EH (cell line): ENCODE measurements at regions not wholly inside any gene's neighbourhood (a gene's known extent, or its start where the extent isn't known, plus 50 kb on each side); places are given as distances from the start of the nearest gene placed in this dataset.
A peak's percentile ranks its signal among the peaks of the same experiment; 100 is the strongest.
"Not testable (repeated sequence)": the region's sequence is repeated elsewhere in the genome, so short reads cannot be mapped to it uniquely, and the experiment has no call there.

Source experiments
- DNase-seq: peaks from one replicate; pipeline ENCODE4 v3.0.0-alpha.2; 2015; ENCODE audit warnings: low read depth

- DNase-seq: no peak
Observed at GRCh38 chr13:111064661-111065060, 50.4 kb upstream of the ARHGEF7 start.

- DNase-seq: no peak
Observed at GRCh38 chr13:111062966-111063365, 52.1 kb upstream of the ARHGEF7 start.

- no peak for DNase-seq
Observed at GRCh38 chr13:111062305-111062704, 52.8 kb upstream of the ARHGEF7 start.

- no peak for DNase-seq
Observed at GRCh38 chr13:111061358-111062045, 53.6 kb upstream of the ARHGEF7 start.

- no peak for DNase-seq
Observed at GRCh38 chr13:111060237-111060919, 54.7 kb upstream of the ARHGEF7 start.

DNA sequence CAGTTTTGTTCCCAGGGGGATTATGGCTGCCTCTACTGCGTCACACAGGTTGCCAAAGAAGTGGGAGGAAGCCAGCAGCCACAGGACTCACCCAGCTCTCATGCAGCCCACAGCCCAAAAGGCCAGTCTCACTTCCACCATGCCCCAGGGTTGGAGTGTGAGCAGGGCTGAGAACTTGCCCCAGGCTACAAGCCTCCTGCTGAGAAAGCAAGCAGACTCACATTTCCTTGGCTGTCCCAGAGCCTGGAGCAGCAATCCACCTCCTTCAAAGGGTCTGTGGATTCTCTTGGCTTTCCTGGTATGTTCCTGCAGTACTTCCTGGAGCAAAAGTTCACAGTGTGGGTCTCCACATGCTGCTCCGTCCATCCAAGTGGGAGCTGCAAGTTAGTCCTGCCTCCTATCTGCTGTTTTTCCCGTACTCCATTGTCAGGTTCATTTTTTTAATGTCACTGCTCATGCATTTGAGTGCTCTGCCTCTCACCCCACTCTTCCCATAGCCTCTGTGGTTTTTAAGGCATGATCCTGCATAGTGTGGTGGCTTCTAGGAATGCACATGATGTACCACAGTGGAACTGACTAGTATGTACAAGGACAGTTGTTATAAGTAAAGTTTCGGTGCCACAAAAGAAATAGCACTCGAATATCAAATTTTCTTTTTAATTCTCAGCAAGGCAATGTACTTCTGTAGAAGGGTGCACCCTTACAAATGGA, 56.2 kb upstream of the ARHGEF7 start:
- peak; percentile 77 for DNase-seq

- not testable (repeated sequence) for DNase-seq
Observed at GRCh38 chr13:111058339-111058738, 56.8 kb upstream of the ARHGEF7 start.

DNA sequence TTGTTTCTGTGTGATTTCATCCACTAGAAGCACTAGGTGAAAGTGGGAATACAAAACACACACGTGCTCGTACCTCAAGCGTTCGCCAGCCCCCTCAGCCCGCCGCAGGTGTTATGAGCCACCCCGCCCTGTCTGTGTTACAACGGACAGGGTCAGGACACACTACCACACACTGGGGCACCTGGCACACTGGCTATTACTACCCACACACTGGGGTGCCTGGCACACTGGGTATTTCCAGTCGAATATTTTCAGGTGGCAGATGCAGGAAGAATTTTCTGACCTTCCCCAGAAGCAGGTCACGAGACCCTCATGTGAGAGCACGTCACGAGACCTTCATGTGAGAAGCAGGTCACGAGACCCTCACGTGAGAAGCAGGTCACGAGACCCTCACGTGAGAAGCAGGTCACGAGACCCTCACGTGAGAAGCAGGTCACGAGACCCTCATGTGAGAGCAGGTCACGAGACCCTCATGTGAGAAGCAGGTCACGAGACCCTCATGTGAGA, 63.3 kb upstream of the ARHGEF7 start:
- not testable (repeated sequence) for DNase-seq

DNA sequence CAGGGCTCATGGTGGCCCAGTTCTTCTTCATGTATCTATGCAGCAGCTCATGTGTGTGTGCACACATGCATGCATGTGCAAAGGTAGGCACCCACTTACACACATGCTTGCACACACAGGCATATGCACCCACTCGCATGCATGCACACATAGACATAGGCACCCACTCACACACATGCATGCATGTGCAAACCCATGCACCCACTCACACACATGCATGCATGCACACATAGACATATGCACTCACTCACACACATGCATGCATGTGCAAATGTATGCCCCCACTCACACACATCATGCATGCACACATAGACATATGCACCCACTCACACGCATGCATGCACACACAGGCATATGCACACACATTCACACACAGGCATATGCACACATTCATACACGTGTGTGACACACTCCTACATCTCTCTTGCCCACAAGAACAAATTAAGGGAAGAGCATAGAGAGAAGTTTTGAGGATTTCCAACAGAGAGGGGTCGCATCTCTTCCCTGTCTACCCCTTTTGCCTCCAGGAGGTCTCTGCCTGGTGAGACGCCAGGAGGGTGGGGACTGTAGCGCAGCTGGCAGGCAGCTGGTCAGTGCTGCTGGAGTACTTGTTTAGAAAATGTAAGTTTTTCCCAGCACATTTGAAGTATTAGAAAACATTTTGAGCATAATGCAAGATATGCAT, 63.9 kb upstream of the ARHGEF7 start:
- no peak for DNase-seq

DNA sequence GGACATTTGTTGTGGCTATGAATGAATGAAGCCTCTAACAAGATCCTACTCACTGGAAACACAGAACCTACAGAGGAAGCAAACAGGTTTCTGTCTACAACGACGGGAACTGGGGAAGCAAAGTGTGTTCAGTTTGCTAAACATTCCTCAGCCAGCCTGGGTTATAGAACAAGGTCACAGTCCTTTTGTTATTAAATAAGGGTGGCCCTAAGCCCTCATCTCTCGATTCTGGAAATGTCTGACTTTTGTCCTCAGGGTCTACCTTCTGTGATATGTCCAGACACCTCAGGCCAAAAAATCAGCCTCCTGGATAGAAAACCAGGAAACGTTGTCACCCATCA, 64.6 kb upstream of the ARHGEF7 start:
- DNase-seq: no peak

- peak; percentile 33 for DNase-seq
Observed at GRCh38 chr13:111049791-111050538, 65.1 kb upstream of the ARHGEF7 start.

DNA sequence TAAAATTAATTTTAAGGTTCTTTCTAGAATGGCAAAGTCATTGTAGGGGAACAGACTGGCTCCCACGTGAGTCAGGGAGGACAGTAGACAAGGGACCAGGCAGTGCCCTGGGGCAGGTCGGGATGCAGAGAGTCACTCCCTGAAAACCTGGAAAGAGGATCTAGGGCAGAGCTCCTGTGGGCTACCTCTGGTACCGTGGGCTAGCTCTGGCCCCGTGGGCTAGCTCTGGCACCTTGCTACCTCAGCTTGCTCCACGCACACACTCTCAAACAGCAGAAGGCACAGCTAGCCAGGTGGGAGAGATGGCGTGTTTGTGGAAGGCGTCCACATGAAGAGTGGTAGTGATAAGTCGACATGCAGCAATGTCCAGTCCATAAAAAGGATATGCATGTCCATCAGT, 66.7 kb upstream of the ARHGEF7 start:
- DNase-seq: no peak

DNA sequence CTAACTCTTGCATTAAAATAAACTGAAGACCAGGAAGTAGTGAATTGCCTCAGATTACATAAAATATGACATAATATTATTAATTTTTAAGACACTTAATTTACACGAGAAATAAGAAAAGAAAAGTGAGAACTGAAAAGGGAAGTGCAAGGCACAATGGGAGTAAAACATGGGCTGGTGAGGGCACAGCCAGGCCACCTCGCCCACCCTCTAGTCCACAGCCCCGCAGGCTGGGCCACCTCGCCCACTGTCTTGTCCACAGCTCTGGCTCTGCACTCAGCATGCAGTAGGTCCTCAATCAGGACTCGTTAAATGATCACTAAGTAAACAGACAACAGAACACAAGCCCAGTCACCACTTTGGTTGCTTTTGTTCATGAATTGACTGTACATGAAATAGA, 67.8 kb upstream of the ARHGEF7 start:
- no peak for DNase-seq

DNA sequence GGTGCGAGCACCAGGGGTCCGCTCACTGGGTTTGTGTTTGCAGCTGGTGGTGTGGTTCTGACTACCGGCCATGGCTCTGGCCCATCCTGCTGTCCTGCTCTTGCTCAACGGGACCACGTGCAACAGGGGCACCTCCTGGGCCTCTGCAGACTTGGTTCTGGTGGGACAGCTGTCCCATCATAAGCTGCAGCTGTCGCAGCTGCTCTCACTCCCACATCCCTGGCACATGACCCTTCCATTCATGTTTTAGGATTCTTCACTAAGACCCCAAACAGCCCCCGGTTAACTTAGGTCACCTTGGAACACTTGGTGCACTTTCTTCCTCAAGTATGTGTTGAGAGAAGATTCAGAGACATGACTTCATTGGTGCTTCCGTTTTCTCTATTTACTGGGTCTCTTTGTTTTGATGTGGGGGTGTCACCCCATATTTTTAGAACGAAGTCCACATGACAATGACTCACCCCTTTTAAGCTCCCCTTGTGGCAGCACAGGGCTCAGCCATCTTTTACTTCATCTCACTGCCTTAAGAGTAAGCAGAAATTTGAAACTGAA, 68.4 kb upstream of the ARHGEF7 start:
- DNase-seq: peak; percentile 55

- DNase-seq: no peak
Observed at GRCh38 chr13:111045170-111045569, 69.9 kb upstream of the ARHGEF7 start.

DNA sequence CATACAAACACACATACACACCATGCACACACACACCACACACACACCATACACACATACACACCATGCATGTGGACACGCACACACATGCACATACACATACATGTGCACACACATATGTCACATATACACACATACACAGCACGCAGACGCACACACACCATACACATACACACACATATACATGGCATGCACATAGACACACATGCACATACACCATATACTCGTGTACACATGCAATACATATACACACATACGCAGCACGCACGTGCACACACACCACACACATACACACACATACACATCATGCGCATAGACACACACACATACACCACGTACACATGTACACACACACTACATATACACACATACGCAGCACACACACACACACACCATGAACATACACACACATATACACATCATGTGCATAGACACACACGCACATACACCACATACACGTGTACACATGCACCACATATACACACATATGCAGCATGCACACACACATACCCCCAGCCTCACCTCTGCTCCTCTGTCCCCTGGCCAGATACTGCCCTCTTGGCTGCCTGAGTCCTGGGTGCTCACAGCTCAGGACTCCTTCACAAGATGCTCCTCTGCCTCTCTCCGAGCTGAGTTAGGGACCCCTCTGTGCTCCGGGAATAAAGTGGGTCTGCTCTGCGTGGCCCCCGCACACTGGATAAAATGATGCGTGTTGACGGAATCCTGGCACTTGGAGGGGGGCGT, 70.9 kb upstream of the ARHGEF7 start:
- no peak for DNase-seq

- peak; percentile 46 for DNase-seq
Observed at GRCh38 chr13:111043575-111043982, 71.5 kb upstream of the ARHGEF7 start.

GRCh38 chr13:111042661-111043226, 72.4 kb upstream of the ARHGEF7 start:
- DNase-seq: no peak

GRCh38 chr13:111040830-111041229, 74.3 kb upstream of the ARHGEF7 start:
- no peak for DNase-seq

DNA sequence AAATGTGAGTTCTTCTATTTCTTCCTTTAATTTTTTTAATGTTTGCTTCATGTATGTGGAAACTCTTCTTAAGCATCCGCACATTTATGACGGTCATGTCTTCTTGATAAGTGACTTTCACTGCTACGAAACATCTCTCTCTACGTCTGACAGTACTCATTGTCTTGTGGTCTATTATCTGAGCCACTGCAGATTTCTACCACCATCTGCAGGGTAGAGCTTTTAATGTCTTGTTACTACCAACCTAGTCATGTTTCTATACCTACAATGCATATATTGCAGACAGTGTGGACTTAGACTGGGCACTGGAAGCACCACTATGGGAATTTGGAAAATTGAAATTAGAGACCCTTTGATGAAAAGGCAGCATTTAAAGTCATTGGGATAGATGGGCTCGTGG, 75.4 kb upstream of the ARHGEF7 start:
- no peak for DNase-seq
